Panc1 (cell line): ENCODE measurements at regions not wholly inside any gene's neighbourhood (a gene's known extent, or its start where the extent isn't known, plus 50 kb on each side); places are given as distances from the start of the nearest gene placed in this dataset.

Experiments used
- ATAC-seq: fragments of 200-7000 bp; cut with Tn5 transposase; 2 replicates; pipeline ENCODE4 v1.9.1; 2020; ENCODE audit warnings: mild to moderate bottlenecking, moderate library complexity
- BruUV-seq: library from RNA; stranded (reverse); fragments of 400-500 nt; replicated peaks from 2 replicates; lab custom pipeline; 2021; lab: Mats Ljungman, UMichigan
- CTCF ChIA-PET: fragments of 300-600 bp; sonication (Branson Sonifier 250); formaldehyde crosslinking; loops from one replicate; lab custom pipeline; 2022; ENCODE audit warnings: antibody characterized with exemption; lab: Charles Lee
- POLR2A ChIA-PET: fragments of 300-600 bp; sonication (Branson Sonifier 250); formaldehyde crosslinking; loops from one replicate; lab custom pipeline; 2022; ENCODE audit warnings: antibody characterized with exemption; lab: Charles Lee
- DNase-seq: peaks from one replicate; pipeline ENCODE4 v3.0.0-alpha.2; 2010; ENCODE audit warnings: low read depth, low spot score
- H3K27ac ChIP-seq: 2 replicates; pipeline ENCODE4 v1.5.1; 2011; ENCODE audit warnings: mild to moderate bottlenecking, low read length, inconsistent platforms
- H3K27me3 ChIP-seq: fragments of 200-500 bp; sonication (Bioruptor generic); 2 replicates; pipeline ENCODE4 v1.6.0; 2014; ENCODE audit warnings: low read length, inconsistent platforms; ENCODE audit not compliant: control insufficient read depth, insufficient read depth
- H3K36me3 ChIP-seq: fragments of 200-500 bp; sonication (Bioruptor generic); 2 replicates; pipeline ENCODE4 v1.5.1; 2014; ENCODE audit warnings: inconsistent platforms, mild to moderate bottlenecking, low read length, moderate library complexity; ENCODE audit not compliant: control insufficient read depth, insufficient read depth
- H3K4me1 ChIP-seq: 2 replicates; pipeline ENCODE4 v1.5.1; 2011; ENCODE audit warnings: inconsistent platforms, mild to moderate bottlenecking, low read length, moderate library complexity; ENCODE audit not compliant: control insufficient read depth, insufficient read depth
- H3K4me3 ChIP-seq, 2 experiments: 2 replicates each; pipeline ENCODE4 v1.5.1; 2011 to 2012; ENCODE audit warnings: low read depth in 2 of 2, low read length in 2 of 2, mild to moderate bottlenecking in 2 of 2, inconsistent platforms in 1 of 2, moderate library complexity in 1 of 2
- H3K9me3 ChIP-seq: fragments of 200-500 bp; sonication (Bioruptor generic); 2 replicates; pipeline ENCODE4 v1.5.1; 2014; ENCODE audit warnings: low read depth, mild to moderate bottlenecking, inconsistent platforms, low read length, moderate library complexity; ENCODE audit not compliant: control insufficient read depth, insufficient read depth
- CTCF ChIP-seq: fragments of 450-650 bp; IDR thresholded peaks from 2 replicates; pipeline ENCODE4 v1.5.1; 2017; ENCODE audit warnings: mild to moderate bottlenecking
- POLR2AphosphoS5 ChIP-seq: IDR thresholded peaks from 2 replicates; pipeline ENCODE4 v1.6.1; 2012; ENCODE audit warnings: mild to moderate bottlenecking, low read depth, low read length, moderate library complexity
- REST ChIP-seq, 2 experiments: IDR thresholded peaks; 2 replicates each; pipeline ENCODE4 v1.6.1; 2011 to 2012; ENCODE audit warnings: low read depth in 2 of 2, control low read depth in 1 of 2, low read length in 1 of 2, mild to moderate bottlenecking in 1 of 2, moderate library complexity in 1 of 2; ENCODE audit not compliant: insufficient read depth in 1 of 2
- SIN3A ChIP-seq: IDR thresholded peaks from 2 replicates; pipeline ENCODE4 v1.6.1; 2012; ENCODE audit warnings: low read depth, mild to moderate bottlenecking, low read length, moderate library complexity, borderline replicate concordance; ENCODE audit not compliant: insufficient read depth
- TCF7L2 ChIP-seq: IDR thresholded peaks from 2 replicates; pipeline ENCODE4 v1.6.1; 2011; ENCODE audit warnings: mild to moderate bottlenecking, low read depth, low read length, inconsistent platforms
- in situ Hi-C: cut with HindIII; loops from 2 replicates; pipeline ENCODE4 v1.10.0; 2016; ENCODE audit warnings: low sequenced_read_pairs, low pct_unique_long_range_greater_than_20kb
- intact Hi-C: fragments of 100-400 bp; cut with micrococcal nuclease; formaldehyde crosslinking; loops from one replicate; pipeline ENCODE4 v1.10.0; 2022; ENCODE audit not compliant: unreplicated experiment

GRCh38 chr1:73749996-73750395 lies 448.0 kb downstream of the LRRIQ3 start:
- no peaks in the 10 kb centered on the region for H3K4me1 ChIP-seq
- H3K9me3 ChIP-seq: peaks cover 3% of the 10 kb centered on the region; the same call in 1 of the 2 replicates
- ChIA-PET POLR2A (no interaction called here), CTCF (no interaction called here)
- DNase-seq (no peak), ATAC-seq (no peak)
- no peaks in the 10 kb centered on the region for H3K36me3 ChIP-seq
- TF ChIP-seq SIN3A (no peak), TCF7L2 (no peak), CTCF (no peak), REST (IDR thresholded peaks at IDR 0.05; ENCODE audit: insufficient read depth in 1 of 2, low read depth in 2 of 2, low read length in 1 of 2) (no peak), POLR2AphosphoS5 (no peak)
- in situ Hi-C loops (no loop called here), intact Hi-C loops (no loop called here)
- no peak overlapping the region for H3K27ac ChIP-seq
- H3K27me3 ChIP-seq: no peaks in the 10 kb centered on the region
- BruUV-seq: no TSS peak
- no peak overlapping the region for H3K4me3 ChIP-seq

- peaks cover 3% of the 10 kb centered on the region; the same call in 1 of the 2 replicates for H3K9me3 ChIP-seq
- H3K36me3 ChIP-seq: no peaks in the 10 kb centered on the region
- no peaks in the 10 kb centered on the region for H3K27me3 ChIP-seq
- in situ Hi-C loops: no loop called here
- ATAC-seq (no peak), DNase-seq (no peak)
- no TSS peak for BruUV-seq
- CTCF ChIA-PET: no interaction called here
- POLR2A ChIA-PET: no interaction called here
- no peak overlapping the region for H3K4me3 ChIP-seq
- intact Hi-C loops: no loop called here
- H3K4me1 ChIP-seq: no peaks in the 10 kb centered on the region
- TF ChIP-seq CTCF: no peak
- no peak for TF ChIP-seq TCF7L2
- TF ChIP-seq SIN3A: no peak
- TF ChIP-seq REST (IDR thresholded peaks at IDR 0.05; ENCODE audit: insufficient read depth in 1 of 2, low read depth in 2 of 2, low read length in 1 of 2): no peak
- no peak for TF ChIP-seq POLR2AphosphoS5
- H3K27ac ChIP-seq: no peak overlapping the region
These were observed 453.0 kb downstream of the LRRIQ3 start for GRCh38 chr1:73744985-73745384.
